HG03108 (cell line): ENCODE measurements at regions not wholly inside any gene's neighbourhood (a gene's known extent, or its start where the extent isn't known, plus 50 kb on each side); places are given as distances from the start of the nearest gene placed in this dataset.
A peak's percentile ranks its signal among the peaks of the same experiment; 100 is the strongest.

Experiments used
- ATAC-seq: cut with Tn5 transposase; IDR thresholded peaks from one replicate; pipeline ENCODE4 v1.9.1; 2021; ENCODE audit warnings: moderate library complexity; ENCODE audit not compliant: unreplicated experiment

- no peak for ATAC-seq
These were observed 1009.5 kb upstream of the TMEM132C start for GRCh38 chr12:127257366-127257935.

- ATAC-seq, result no peak
These were observed 1006.4 kb upstream of the TMEM132C start for GRCh38 chr12:127260531-127260930.

- no peak for ATAC-seq
These were observed 1006.0 kb upstream of the TMEM132C start for GRCh38 chr12:127260999-127261398.

- no peak for ATAC-seq
These were observed 1004.4 kb upstream of the TMEM132C start for GRCh38 chr12:127262615-127263014.

GRCh38 chr12:127263621-127264020, 1003.3 kb upstream of the TMEM132C start:
- ATAC-seq, result no peak

GRCh38 chr12:127267128-127267527, 999.8 kb upstream of the TMEM132C start:
- ATAC-seq, result no peak

- no peak for ATAC-seq
These were observed 998.8 kb upstream of the TMEM132C start for GRCh38 chr12:127268213-127268612.

GRCh38 chr12:127268706-127269425, 998.1 kb upstream of the TMEM132C start:
- ATAC-seq, result no peak

GRCh38 chr12:127270193-127270592, 996.8 kb upstream of the TMEM132C start:
- no peak for ATAC-seq

GRCh38 chr12:127271776-127272175, 995.2 kb upstream of the TMEM132C start:
- ATAC-seq, result no peak

- no peak for ATAC-seq
These were observed 994.1 kb upstream of the TMEM132C start for GRCh38 chr12:127272864-127273263.

- no peak for ATAC-seq
These were observed 993.3 kb upstream of the TMEM132C start for GRCh38 chr12:127273626-127274025.

- ATAC-seq, result no peak
These were observed 991.6 kb upstream of the TMEM132C start for GRCh38 chr12:127275416-127275815.

GRCh38 chr12:127277882-127278281, 989.1 kb upstream of the TMEM132C start:
- peak; percentile 78 for ATAC-seq

- ATAC-seq, result no peak
These were observed 988.6 kb upstream of the TMEM132C start for GRCh38 chr12:127278351-127278750.

- no peak for ATAC-seq
These were observed 986.3 kb upstream of the TMEM132C start for GRCh38 chr12:127280393-127281275.

GRCh38 chr12:127282786-127283565, 984.0 kb upstream of the TMEM132C start:
- ATAC-seq, result no peak

GRCh38 chr12:127284021-127284420, 982.9 kb upstream of the TMEM132C start:
- no peak for ATAC-seq

GRCh38 chr12:127284870-127285431, 982.0 kb upstream of the TMEM132C start:
- no peak for ATAC-seq

- ATAC-seq, result no peak
These were observed 980.7 kb upstream of the TMEM132C start for GRCh38 chr12:127286281-127286680.

- no peak for ATAC-seq
These were observed 979.7 kb upstream of the TMEM132C start for GRCh38 chr12:127287256-127287655.
